ENCODE measurements at regions not wholly inside any gene's neighbourhood (a gene's known extent, or its start where the extent isn't known, plus 50 kb on each side); places are given as distances from the start of the nearest gene placed in this dataset.

- Histone ChIP-seq H2AFZ (ENCODE audit: low read depth, low read length) (no peak overlapping the region), H3K9me1 (ENCODE audit: control insufficient read depth, insufficient read depth, low read length) (no peaks in the 10 kb centered on the region), H3K79me2 (ENCODE audit: control insufficient read depth, insufficient read depth, low read length) (no peaks in the 10 kb centered on the region), H4K20me1 (replicated peaks; ENCODE audit: control insufficient read depth, insufficient read depth, low read length) (no peaks in the 10 kb centered on the region), H3K4me3 (no peak overlapping the region), H3K9me3 (replicated peaks; ENCODE audit: control insufficient read depth, insufficient read depth, low read depth, low read length) (no peaks in the 10 kb centered on the region), H3K4me2 (ENCODE audit: insufficient read depth, low read length) (no peak overlapping the region), H3K9ac (ENCODE audit: insufficient read depth in 1 of 2, low read depth in 2 of 2, low read length in 2 of 2) (no peak overlapping the region), H3K27me3 (ENCODE audit: control insufficient read depth in 2 of 2, insufficient read depth in 2 of 2, low read length in 2 of 2) (no peaks in the 10 kb centered on the region), H3K4me1 (replicated peaks in 1 of 2; ENCODE audit: control insufficient read depth in 2 of 2, insufficient read depth in 2 of 2, low read length in 2 of 2) (no peaks in the 10 kb centered on the region), H3K27ac (ENCODE audit: extremely low read depth, low read depth, low read length) (no peak overlapping the region), H3K36me3 (ENCODE audit: control insufficient read depth, insufficient read depth, low read length) (no peaks in the 10 kb centered on the region)
- in situ Hi-C loops (cut with MboI) (no loop called here), intact Hi-C loops (cut with micrococcal nuclease) (no loop called here)
- DNase-seq (ENCODE audit: extremely low read depth in 1 of 4, low spot score in 3 of 4), result no peak
- no peak for TF ChIP-seq GTF2A2 (tag; IDR thresholded peaks at IDR 0.05)
- ChIA-PET CTCF (ENCODE audit: low intra/inter-chr PET ratio) (no interaction called here), POLR2A (no interaction called here)
- no TSS peak for BruUV-seq (replicated peaks)
- FAIRE-seq, result no peak
- ATAC-seq, result no peak
- WGBS (ENCODE audit: insufficient coverage, low coverage, missing lambda C conversion rate), result 0% methylated on average over 2 of the region's 2 CpGs
Observed at GRCh38 chr5:18010053-18010452, 375.8 kb downstream of the TAF11L14 start.

DNA sequence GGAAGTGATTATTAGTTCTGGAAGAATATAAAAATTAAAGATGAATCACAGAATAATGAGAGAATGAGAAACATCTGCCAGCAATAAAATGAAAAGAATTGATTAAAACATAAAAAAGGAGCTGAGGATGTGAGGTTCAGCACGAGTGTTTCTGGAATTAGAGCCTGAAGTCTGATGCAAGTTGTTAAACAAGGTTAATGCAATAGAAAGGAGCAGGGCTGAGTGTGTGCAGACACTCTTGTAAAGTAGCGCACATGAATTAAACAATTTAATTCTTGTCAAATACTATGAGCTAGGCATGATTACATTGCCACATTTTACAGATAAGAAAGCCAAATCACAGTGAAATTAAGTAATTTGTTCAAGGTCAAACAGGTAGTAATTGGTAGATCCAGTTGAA is 384.2 kb downstream of the TAF11L14 start:
- Histone ChIP-seq H3K9me1 (ENCODE audit: control insufficient read depth, insufficient read depth, low read length) (no peaks in the 10 kb centered on the region), H3K9me3 (replicated peaks; ENCODE audit: control insufficient read depth, insufficient read depth, low read depth, low read length) (no peaks in the 10 kb centered on the region), H3K4me1 (replicated peaks in 1 of 2; ENCODE audit: control insufficient read depth in 2 of 2, insufficient read depth in 2 of 2, low read length in 2 of 2) (no peaks in the 10 kb centered on the region), H3K4me3 (no peak overlapping the region), H3K79me2 (ENCODE audit: control insufficient read depth, insufficient read depth, low read length) (no peaks in the 10 kb centered on the region), H3K27ac (ENCODE audit: extremely low read depth, low read depth, low read length) (no peak overlapping the region), H2AFZ (ENCODE audit: low read depth, low read length) (no peak overlapping the region), H3K27me3 (ENCODE audit: control insufficient read depth in 2 of 2, insufficient read depth in 2 of 2, low read length in 2 of 2) (no peaks in the 10 kb centered on the region), H3K36me3 (ENCODE audit: control insufficient read depth, insufficient read depth, low read length) (no peaks in the 10 kb centered on the region), H3K9ac (ENCODE audit: insufficient read depth in 1 of 2, low read depth in 2 of 2, low read length in 2 of 2) (no peak overlapping the region), H4K20me1 (replicated peaks; ENCODE audit: control insufficient read depth, insufficient read depth, low read length) (no peaks in the 10 kb centered on the region), H3K4me2 (ENCODE audit: insufficient read depth, low read length) (no peak overlapping the region)
- BruUV-seq (replicated peaks), result no TSS peak
- WGBS (ENCODE audit: insufficient coverage, low coverage, missing lambda C conversion rate), result 0% methylated on average over 2 of the region's 2 CpGs
- FAIRE-seq (no peak), DNase-seq (ENCODE audit: extremely low read depth in 1 of 4, low spot score in 3 of 4) (no peak), ATAC-seq (no peak)
- CTCF ChIA-PET (ENCODE audit: low intra/inter-chr PET ratio), result no interaction called here
- POLR2A ChIA-PET, result no interaction called here
- intact Hi-C loops (cut with micrococcal nuclease) (no loop called here), in situ Hi-C loops (cut with MboI) (no loop called here)
- no peak for TF ChIP-seq RBM14 (IDR thresholded peaks at IDR 0.05; ENCODE audit: borderline replicate concordance, insufficient read depth, low read depth, low read length)
- TF ChIP-seq TAF7 (tag; IDR thresholded peaks at IDR 0.05), result no peak
- TF ChIP-seq ZNF143 (CRISPR knock-in tag; IDR thresholded peaks at IDR 0.05), result no peak
- no peak for TF ChIP-seq ZBTB43 (CRISPR knock-in tag; IDR thresholded peaks at IDR 0.05)
- TF ChIP-seq RNF2 (IDR thresholded peaks at IDR 0.05), result no peak
- no peak for TF ChIP-seq PATZ1 (CRISPR knock-in tag; IDR thresholded peaks at IDR 0.05; ENCODE audit: borderline replicate concordance)
- no peak for TF ChIP-seq CBFA2T3 (IDR thresholded peaks at IDR 0.05)
- no peak for TF ChIP-seq CBFA2T2 (conservative IDR thresholded peaks at IDR 0.05)
- TF ChIP-seq ERF (CRISPR knock-in tag; IDR thresholded peaks at IDR 0.05), result no peak
- TF ChIP-seq GATAD2A (IDR thresholded peaks at IDR 0.05), result no peak
- TF ChIP-seq USF1 (CRISPR knock-in tag; IDR thresholded peaks at IDR 0.05), result no peak
- TF ChIP-seq, protein P1, sequence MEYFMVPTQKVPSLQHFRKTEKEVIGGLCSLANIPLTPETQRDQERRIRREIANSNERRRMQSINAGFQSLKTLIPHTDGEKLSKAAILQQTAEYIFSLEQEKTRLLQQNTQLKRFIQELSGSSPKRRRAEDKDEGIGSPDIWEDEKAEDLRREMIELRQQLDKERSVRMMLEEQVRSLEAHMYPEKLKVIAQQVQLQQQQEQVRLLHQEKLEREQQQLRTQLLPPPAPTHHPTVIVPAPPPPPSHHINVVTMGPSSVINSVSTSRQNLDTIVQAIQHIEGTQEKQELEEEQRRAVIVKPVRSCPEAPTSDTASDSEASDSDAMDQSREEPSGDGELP (CRISPR knock-in tag; IDR thresholded peaks at IDR 0.05; ENCODE audit: borderline replicate concordance), result no peak
- no peak for TF ChIP-seq SRF (CRISPR knock-in tag; IDR thresholded peaks at IDR 0.05)
